ENCODE measurements at regions not wholly inside any gene's neighbourhood (a gene's known extent, or its start where the extent isn't known, plus 50 kb on each side); places are given as distances from the start of the nearest gene placed in this dataset.

DNA sequence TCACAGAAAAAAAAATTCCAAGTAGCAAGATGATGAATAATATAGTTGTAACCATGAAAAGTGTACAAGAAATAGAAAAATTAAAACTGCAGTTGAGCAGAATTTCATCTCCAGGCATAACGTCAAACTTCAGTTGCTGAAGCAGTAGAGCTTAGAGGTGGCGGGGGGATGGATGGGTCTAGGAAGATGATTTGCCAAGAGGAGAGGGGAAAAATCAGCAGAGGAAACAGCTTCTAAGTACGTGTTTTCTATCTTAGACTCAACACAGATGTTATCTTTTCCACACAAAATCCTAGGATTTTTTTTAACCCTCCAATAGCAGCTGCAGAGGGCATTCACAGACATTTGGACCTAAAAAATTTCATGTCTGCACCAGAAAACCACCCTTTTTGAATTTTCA, 136.0 kb downstream of the OPN5 start:
- no peak overlapping the region for H3K4me3 ChIP-seq (ENCODE audit: low read depth, low read length)
- no peak for DNase-seq (ENCODE audit: low read depth)
- TF ChIP-seq, protein P1, sequence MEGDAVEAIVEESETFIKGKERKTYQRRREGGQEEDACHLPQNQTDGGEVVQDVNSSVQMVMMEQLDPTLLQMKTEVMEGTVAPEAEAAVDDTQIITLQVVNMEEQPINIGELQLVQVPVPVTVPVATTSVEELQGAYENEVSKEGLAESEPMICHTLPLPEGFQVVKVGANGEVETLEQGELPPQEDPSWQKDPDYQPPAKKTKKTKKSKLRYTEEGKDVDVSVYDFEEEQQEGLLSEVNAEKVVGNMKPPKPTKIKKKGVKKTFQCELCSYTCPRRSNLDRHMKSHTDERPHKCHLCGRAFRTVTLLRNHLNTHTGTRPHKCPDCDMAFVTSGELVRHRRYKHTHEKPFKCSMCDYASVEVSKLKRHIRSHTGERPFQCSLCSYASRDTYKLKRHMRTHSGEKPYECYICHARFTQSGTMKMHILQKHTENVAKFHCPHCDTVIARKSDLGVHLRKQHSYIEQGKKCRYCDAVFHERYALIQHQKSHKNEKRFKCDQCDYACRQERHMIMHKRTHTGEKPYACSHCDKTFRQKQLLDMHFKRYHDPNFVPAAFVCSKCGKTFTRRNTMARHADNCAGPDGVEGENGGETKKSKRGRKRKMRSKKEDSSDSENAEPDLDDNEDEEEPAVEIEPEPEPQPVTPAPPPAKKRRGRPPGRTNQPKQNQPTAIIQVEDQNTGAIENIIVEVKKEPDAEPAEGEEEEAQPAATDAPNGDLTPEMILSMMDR (conservative IDR thresholded peaks at IDR 0.05; ENCODE audit: low read depth, low read length): no peak

DNA sequence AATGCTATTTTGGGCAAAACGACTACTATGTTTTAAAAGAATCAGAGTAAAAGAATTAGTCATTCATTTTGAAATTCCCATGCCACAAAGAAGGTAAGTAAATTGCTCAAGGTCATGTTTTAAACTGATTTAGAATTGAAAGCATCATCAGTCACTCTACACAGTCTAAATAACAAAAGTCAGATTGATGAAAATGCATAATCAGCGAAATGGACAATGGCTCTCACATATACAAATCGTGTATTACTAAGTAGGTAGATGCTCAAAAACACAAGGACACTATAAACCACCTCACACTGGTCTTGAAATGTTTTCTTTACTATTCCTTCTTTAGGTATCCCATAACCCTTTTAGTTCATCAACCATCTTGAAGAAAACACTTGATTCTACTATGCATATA, 135.4 kb downstream of the OPN5 start:
- no peak overlapping the region for H3K4me3 ChIP-seq (ENCODE audit: low read depth, low read length)
- DNase-seq (ENCODE audit: low read depth): no peak
- TF ChIP-seq, protein P1 (conservative IDR thresholded peaks at IDR 0.05; ENCODE audit: low read depth, low read length): no peak

DNA sequence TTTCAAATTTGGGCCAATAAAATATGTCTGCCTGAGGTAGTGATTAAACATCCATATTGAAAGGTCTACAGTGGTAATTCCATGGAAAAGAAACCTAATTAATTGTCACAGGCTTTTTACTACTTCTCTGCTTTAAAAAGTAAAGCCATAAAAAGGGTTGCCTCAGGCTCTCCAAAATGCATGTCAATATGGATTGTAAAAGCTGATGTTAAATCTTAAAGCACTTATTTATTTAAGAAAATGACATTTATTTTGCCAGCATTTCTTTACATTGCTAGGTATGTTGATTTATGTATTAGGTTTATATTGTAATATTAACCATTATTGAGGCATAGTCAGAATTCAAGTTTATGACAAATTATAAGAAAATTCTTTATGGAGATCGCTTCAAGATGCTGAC, 133.2 kb downstream of the OPN5 start:
- TF ChIP-seq, protein P1 (conservative IDR thresholded peaks at IDR 0.05; ENCODE audit: low read depth, low read length): no peak
- no peak for DNase-seq (ENCODE audit: low read depth)

DNA sequence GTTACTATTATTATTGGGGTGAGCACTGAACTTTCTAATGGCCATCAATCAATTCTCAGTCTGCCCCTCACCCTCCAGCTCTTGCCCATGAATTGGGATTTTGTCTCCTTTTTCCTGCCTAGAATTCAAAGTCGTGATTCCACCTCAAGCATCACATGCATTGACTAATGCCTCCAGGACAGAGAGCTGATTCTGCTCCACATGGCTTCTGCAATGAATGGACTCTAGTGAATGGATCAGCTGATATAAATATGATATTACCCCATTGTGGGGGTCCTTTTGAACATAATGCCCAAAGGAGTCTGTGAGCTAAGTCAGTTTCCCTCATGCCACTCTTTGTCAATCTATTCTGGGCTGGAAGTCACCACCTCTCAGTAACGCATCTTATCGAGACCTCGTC, 126.4 kb downstream of the OPN5 start:
- TF ChIP-seq, protein P1 (conservative IDR thresholded peaks at IDR 0.05; ENCODE audit: low read depth, low read length): no peak
- no peak for DNase-seq (ENCODE audit: low read depth)
- H3K4me3 ChIP-seq (ENCODE audit: low read depth, low read length): no peak overlapping the region

More for the DNA sequence above, 133.2 kb downstream of the OPN5 start:
- no peak overlapping the region for H3K4me3 ChIP-seq (ENCODE audit: low read depth, low read length)

DNA sequence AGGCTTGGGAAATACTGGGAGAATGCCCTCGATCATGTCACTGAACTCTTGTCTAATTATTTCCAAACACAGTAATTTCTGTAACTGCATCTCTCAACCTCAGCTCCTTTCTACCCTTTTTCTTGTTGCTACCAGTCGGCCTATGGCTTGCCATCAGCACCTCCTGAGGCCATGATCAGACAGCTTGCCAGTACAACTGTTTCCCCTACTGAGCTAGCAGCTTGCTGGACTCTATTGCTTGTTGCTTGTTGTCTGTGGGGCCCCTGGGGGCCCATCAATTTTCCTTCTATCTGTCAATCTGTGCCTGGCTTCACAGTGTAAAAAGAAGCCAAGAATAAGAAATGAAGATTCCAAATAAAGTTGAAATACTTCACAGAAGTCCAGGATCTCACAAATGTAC, 123.9 kb downstream of the OPN5 start:
- TF ChIP-seq, protein P1 (conservative IDR thresholded peaks at IDR 0.05; ENCODE audit: low read depth, low read length): no peak
- no peak overlapping the region for H3K4me3 ChIP-seq (ENCODE audit: low read depth, low read length)
- no peak for DNase-seq (ENCODE audit: low read depth)

DNA sequence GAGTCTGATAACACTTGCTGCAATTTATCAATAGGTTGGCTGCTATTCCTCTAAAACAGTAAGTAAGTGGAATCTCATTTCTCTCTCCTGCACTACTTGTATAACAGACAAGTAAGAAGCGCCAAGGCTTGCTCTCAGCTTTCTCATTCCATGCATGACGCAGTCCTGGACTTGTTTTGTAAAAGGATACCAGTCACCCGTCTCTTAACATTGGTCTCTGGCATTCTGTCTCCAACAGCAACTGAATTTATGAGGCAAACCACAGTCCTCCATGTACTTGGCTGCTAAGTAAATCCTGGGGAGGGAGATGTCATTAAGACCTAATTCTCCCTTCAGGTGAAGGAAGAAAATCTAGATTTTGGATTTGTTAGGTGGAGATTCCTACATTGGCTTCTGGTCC, 115.4 kb downstream of the OPN5 start:
- TF ChIP-seq, protein P1 (conservative IDR thresholded peaks at IDR 0.05; ENCODE audit: low read depth, low read length): no peak
- H3K4me3 ChIP-seq (ENCODE audit: low read depth, low read length): no peak overlapping the region
- no peak for DNase-seq (ENCODE audit: low read depth)

DNA sequence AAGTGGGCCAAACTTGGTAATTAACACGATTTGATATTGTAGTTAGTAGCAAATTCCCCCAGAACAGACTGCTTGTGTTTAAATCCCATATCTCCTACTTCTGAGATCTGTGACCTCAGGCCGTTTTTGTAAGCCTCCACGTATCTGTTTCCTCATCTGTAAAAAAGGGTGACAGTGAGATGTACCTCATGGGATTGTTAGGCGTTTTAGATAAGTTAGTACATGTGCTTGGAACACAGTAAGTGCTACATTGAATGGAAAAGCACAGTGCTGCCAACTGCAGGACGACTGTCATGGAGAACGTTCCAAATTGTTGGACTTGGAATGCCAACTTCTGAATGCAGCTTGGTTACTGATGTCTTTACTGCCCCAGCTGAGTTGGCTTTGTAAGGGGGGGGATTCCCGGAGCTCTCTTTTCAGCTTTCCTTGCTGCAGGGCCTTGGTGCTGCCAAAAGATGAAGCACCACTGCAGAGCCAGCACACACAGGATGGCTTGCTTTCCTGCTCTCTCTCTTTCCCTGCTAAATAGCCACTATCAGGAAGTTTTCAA, 108.6 kb downstream of the OPN5 start:
- no peak overlapping the region for H3K4me3 ChIP-seq (ENCODE audit: low read depth, low read length)
- TF ChIP-seq, protein P1 (conservative IDR thresholded peaks at IDR 0.05; ENCODE audit: low read depth, low read length): no peak
- no peak for DNase-seq (ENCODE audit: low read depth)
